B cell (primary cell): ENCODE measurements at regions not wholly inside any gene's neighbourhood (a gene's known extent, or its start where the extent isn't known, plus 50 kb on each side); places are given as distances from the start of the nearest gene placed in this dataset.

Experiments
- ATAC-seq: fragments of 200-7000 bp; cut with Tn5 transposase; one replicate; pipeline ENCODE4 v1.10.0; 2021; ENCODE audit warnings: low read depth, mild to moderate bottlenecking, moderate number of reproducible peaks, moderate library complexity
- CTCF ChIA-PET: fragments of 350-600 bp; sonication (Branson Sonifier 250); formaldehyde crosslinking; loops from one replicate; lab custom pipeline; 2021; ENCODE audit warnings: antibody characterized with exemption, inconsistent platforms; lab: Charles Lee
- POLR2A ChIA-PET: fragments of 350-600 bp; sonication (Branson Sonifier 250); formaldehyde crosslinking; loops from one replicate; lab custom pipeline; 2021; ENCODE audit warnings: antibody characterized with exemption; lab: Charles Lee
- DNase-seq: peaks from one replicate; pipeline ENCODE4 v3.0.0; 2013
- H2AFZ ChIP-seq: 2 replicates; pipeline ENCODE4 v1.6.1; 2012; ENCODE audit warnings: mild to moderate bottlenecking, low read depth, low read length; ENCODE audit not compliant: insufficient read depth, poor library complexity, severe bottlenecking
- H3K27ac ChIP-seq, 2 donors: 1 replicate in 1 of 2; 2 replicates in 1 of 2; pipeline ENCODE4 v1.5.1; 2012 to 2013; ENCODE audit warnings: low read length in 2 of 2, mild to moderate bottlenecking in 2 of 2, moderate library complexity in 1 of 2
- H3K27me3 ChIP-seq, 4 experiments: fragments of 200-600 bp in 1 of 4; sonication (generic) in 1 of 4; replicated peaks in 1 of 4; 1 replicate in 2 of 4; 2 replicates in 2 of 4; pipeline versions ENCODE4 v1.6.1 to v1.7.0; 2013 to 2016; ENCODE audit warnings: low read length in 3 of 4, mild to moderate bottlenecking in 2 of 4, mixed read lengths in 1 of 4, moderate library complexity in 1 of 4; ENCODE audit not compliant: insufficient read depth in 4 of 4, control insufficient read depth in 3 of 4; ENCODE audit errors: control extremely low read depth in 1 of 4
- H3K36me3 ChIP-seq, 2 experiments: replicated peaks in 1 of 2; 1 replicate in 1 of 2; 2 replicates in 1 of 2; pipeline versions ENCODE4 v1.6.1 to v1.7.1; 2013; ENCODE audit warnings: low read length in 1 of 2; ENCODE audit not compliant: insufficient read depth in 2 of 2, control insufficient read depth in 1 of 2; ENCODE audit errors: control extremely low read depth in 1 of 2, extremely low read depth in 1 of 2
- H3K4me1 ChIP-seq, 2 donors: fragments of 200-600 bp in 1 of 2; sonication (generic) in 1 of 2; 1 replicate in 1 of 2; 2 replicates in 1 of 2; pipeline versions ENCODE4 v1.5.1 to v1.6.1; 2013 to 2017; ENCODE audit warnings: low read length in 2 of 2; ENCODE audit not compliant: control insufficient read depth in 2 of 2, insufficient read depth in 2 of 2
- H3K4me2 ChIP-seq: replicated peaks from 2 replicates; pipeline ENCODE3; 2012; ENCODE audit warnings: mild to moderate bottlenecking, low read depth, low read length; ENCODE audit not compliant: poor library complexity, severe bottlenecking
- H3K4me3 ChIP-seq, 5 experiments: fragments of 200-600 bp in 1 of 5; sonication (generic) in 1 of 5; 1 replicate in 3 of 5; 2 replicates in 2 of 5; pipeline versions ENCODE4 v1.5.1 to v1.7.0; 2011 to 2016; ENCODE audit warnings: low read length in 4 of 5, mild to moderate bottlenecking in 4 of 5, low read depth in 2 of 5, control low read depth in 1 of 5, moderate library complexity in 1 of 5; ENCODE audit not compliant: insufficient read depth in 1 of 5; ENCODE audit errors: control extremely low read depth in 1 of 5, extremely low read depth in 1 of 5
- H3K79me2 ChIP-seq: fragments of 200-600 bp; sonication (generic); one replicate; pipeline ENCODE4 v1.6.0; 2016; ENCODE audit warnings: low read length; ENCODE audit not compliant: control insufficient read depth, insufficient read depth
- H3K9ac ChIP-seq: fragments of 200-600 bp; sonication (generic); 2 replicates; pipeline ENCODE4 v1.6.1; 2017; ENCODE audit warnings: mild to moderate bottlenecking, low read length, moderate library complexity
- H3K9me3 ChIP-seq, 3 donors: one replicate each; pipeline versions ENCODE4 v1.6.1 to v1.7.1; 2013; ENCODE audit warnings: low read length in 2 of 3; ENCODE audit not compliant: control insufficient read depth in 2 of 3, insufficient read depth in 1 of 3; ENCODE audit errors: control extremely low read depth in 1 of 3
- H4K20me1 ChIP-seq: 2 replicates; pipeline ENCODE4 v1.6.0; 2012; ENCODE audit warnings: mild to moderate bottlenecking, low read length; ENCODE audit not compliant: insufficient read depth, control insufficient read depth, poor library complexity, severe bottlenecking
- H3K27ac Mint-ChIP-seq: one replicate; pipeline ENCODE4 v1.8.0; 2021; ENCODE audit warnings: mixed read lengths
- H3K27me3 Mint-ChIP-seq: one replicate; pipeline ENCODE4 v1.8.0; 2021; ENCODE audit warnings: mixed read lengths
- H3K4me1 Mint-ChIP-seq: one replicate; pipeline ENCODE4 v1.8.0; 2021; ENCODE audit warnings: mixed read lengths
- H3K4me3 Mint-ChIP-seq: one replicate; pipeline ENCODE4 v1.8.0; 2021; ENCODE audit warnings: mixed read lengths
- H3K9me3 Mint-ChIP-seq: one replicate; pipeline ENCODE4 v1.8.0; 2022; ENCODE audit warnings: mixed read lengths; ENCODE audit not compliant: insufficient read depth
- EZH2 ChIP-seq: IDR thresholded peaks from 2 replicates; pipeline ENCODE4 v1.6.1; 2012; ENCODE audit warnings: borderline replicate concordance, low read depth, mild to moderate bottlenecking, moderate library complexity, low read length; ENCODE audit not compliant: insufficient read depth, poor library complexity, severe bottlenecking
- WGBS: methylation state at CpG from one replicate; pipeline ENCODE4 v1.1.5; 2013; ENCODE audit warnings: missing lambda C conversion rate; ENCODE audit not compliant: insufficient coverage; 5-methylcytosine and 5-hydroxymethylcytosine counted together
- intact Hi-C: fragments of 100-400 bp; cut with micrococcal nuclease; formaldehyde crosslinking; loops from one replicate; pipeline ENCODE4 v1.10.0; 2022
- TF ChIP-seq, protein P1 (sequence below): fragments of 200-600 bp; IDR thresholded peaks from one replicate; pipeline ENCODE4 v1.8.0; 2022; ENCODE audit warnings: antibody characterized with exemption, mild to moderate bottlenecking

DNA sequence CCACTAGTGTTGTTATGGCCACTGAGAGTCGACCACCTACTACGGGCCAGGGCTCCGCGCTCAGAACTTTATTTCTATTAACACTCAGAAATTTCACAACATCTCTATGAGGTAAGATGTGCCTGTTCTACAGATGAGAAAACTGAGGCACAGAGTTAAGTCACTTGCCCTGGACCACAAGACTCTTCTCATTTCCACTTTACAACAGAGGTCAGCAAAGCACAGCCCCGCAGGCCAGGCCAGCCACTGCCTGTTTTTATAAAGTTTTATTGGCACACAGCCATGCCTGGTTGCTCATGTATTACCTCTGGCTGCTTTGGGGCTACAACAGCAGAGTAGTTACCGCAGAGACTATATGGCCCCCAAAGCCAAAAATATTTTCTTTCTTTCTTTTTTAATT is 503.6 kb downstream of the SHQ1 start:
- H3K4me1 ChIP-seq = peaks cover 25 to 29% of the 10 kb centered on the region in 2 donors
- no peak for DNase-seq

DNA sequence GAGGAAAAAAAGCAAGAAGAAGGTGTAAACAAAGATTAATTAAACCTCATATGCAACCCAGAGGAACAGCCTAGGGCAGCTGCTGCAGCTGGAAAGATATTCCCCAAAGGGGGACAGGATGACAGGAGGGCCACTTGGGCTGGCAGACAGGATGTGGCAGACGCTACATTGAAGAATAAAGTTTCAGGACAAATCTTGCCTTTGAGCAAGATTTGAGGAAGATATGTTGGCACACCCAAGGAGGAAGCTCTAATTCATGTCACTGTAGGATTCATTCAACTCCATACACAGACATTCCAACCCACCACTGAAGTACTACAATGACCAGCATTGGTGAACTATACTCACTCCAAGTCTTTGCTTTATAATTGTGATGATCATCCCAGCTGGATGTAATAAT is 504.0 kb downstream of the SHQ1 start:
- H3K79me2 ChIP-seq = no peaks in the 10 kb centered on the region
- H3K9ac ChIP-seq = no peak overlapping the region
- 60% methylated on average over 1 of the region's 1 CpG for WGBS
- H3K27me3 Mint-ChIP-seq = peaks cover 10% of the 10 kb centered on the region
- no peaks in the 10 kb centered on the region for H4K20me1 ChIP-seq
- DNase-seq (no peak), ATAC-seq (no peak)
- ChIA-PET CTCF (no interaction called here), POLR2A (no interaction called here)
- H3K4me1 ChIP-seq = peaks cover 25 to 29% of the 10 kb centered on the region in 2 donors
- H3K4me2 ChIP-seq = no peak overlapping the region
- H3K9me3 ChIP-seq = peaks cover 0 to 6% (median 0%) of the 10 kb centered on the region in 3 donors
- H3K4me1 Mint-ChIP-seq = peaks cover 32% of the 10 kb centered on the region
- no peak overlapping the region for H3K27ac Mint-ChIP-seq
- no peak overlapping the region for H3K4me3 Mint-ChIP-seq
- no peak for TF ChIP-seq EZH2
- TF ChIP-seq, protein P1, sequence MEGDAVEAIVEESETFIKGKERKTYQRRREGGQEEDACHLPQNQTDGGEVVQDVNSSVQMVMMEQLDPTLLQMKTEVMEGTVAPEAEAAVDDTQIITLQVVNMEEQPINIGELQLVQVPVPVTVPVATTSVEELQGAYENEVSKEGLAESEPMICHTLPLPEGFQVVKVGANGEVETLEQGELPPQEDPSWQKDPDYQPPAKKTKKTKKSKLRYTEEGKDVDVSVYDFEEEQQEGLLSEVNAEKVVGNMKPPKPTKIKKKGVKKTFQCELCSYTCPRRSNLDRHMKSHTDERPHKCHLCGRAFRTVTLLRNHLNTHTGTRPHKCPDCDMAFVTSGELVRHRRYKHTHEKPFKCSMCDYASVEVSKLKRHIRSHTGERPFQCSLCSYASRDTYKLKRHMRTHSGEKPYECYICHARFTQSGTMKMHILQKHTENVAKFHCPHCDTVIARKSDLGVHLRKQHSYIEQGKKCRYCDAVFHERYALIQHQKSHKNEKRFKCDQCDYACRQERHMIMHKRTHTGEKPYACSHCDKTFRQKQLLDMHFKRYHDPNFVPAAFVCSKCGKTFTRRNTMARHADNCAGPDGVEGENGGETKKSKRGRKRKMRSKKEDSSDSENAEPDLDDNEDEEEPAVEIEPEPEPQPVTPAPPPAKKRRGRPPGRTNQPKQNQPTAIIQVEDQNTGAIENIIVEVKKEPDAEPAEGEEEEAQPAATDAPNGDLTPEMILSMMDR = no peak
- no peak overlapping the region for H3K27ac ChIP-seq
- H3K36me3 ChIP-seq = no peaks in the 10 kb centered on the region
- H3K4me3 ChIP-seq = no peak overlapping the region
- intact Hi-C loops = no loop called here
- no peak overlapping the region for H2AFZ ChIP-seq
- no peaks in the 10 kb centered on the region for H3K9me3 Mint-ChIP-seq
- peaks cover 0 to 17% (median 7%) of the 10 kb centered on the region in 4 experiments for H3K27me3 ChIP-seq

More for the DNA sequence above, 503.6 kb downstream of the SHQ1 start:
- Histone ChIP-seq H3K27ac (no peak overlapping the region), H3K9ac (no peak overlapping the region), H3K4me2 (no peak overlapping the region), H3K79me2 (no peaks in the 10 kb centered on the region), H3K9me3 (peaks cover 0 to 6% (median 0%) of the 10 kb centered on the region in 3 donors), H2AFZ (no peak overlapping the region), H3K27me3 (peaks cover 0 to 17% (median 7%) of the 10 kb centered on the region in 4 experiments), H3K4me3 (no peak overlapping the region), H4K20me1 (no peaks in the 10 kb centered on the region), H3K36me3 (no peaks in the 10 kb centered on the region)
- H3K4me1 Mint-ChIP-seq = peaks cover 32% of the 10 kb centered on the region
- TF ChIP-seq, protein P1 = no peak
- TF ChIP-seq EZH2 = no peak
- no peaks in the 10 kb centered on the region for H3K9me3 Mint-ChIP-seq
- intact Hi-C loops = no loop called here
- H3K4me3 Mint-ChIP-seq = no peak overlapping the region
- POLR2A ChIA-PET = no interaction called here
- H3K27me3 Mint-ChIP-seq = peaks cover 14% of the 10 kb centered on the region
- no peak overlapping the region for H3K27ac Mint-ChIP-seq
- ATAC-seq = no peak
- WGBS = 0% methylated on average over 1 of the region's 6 CpGs
- CTCF ChIA-PET = no interaction called here
